GM23248 (cell line): ENCODE measurements at regions not wholly inside any gene's neighbourhood (a gene's known extent, or its start where the extent isn't known, plus 50 kb on each side); places are given as distances from the start of the nearest gene placed in this dataset.

Source experiments
- DNase-seq: peaks from one replicate; pipeline ENCODE4 v3.0.0-alpha.2; 2015
- H2AFZ ChIP-seq: fragments of 200-600 bp; sonication (generic); 2 replicates; pipeline ENCODE4 v1.6.1; 2016; ENCODE audit warnings: antibody characterized with exemption
- H3F3A ChIP-seq: fragments of 200-600 bp; sonication (generic); 2 replicates; pipeline ENCODE4 v1.6.1; 2016; ENCODE audit warnings: mild to moderate bottlenecking, antibody characterized with exemption, mixed run types; ENCODE audit not compliant: insufficient read depth
- H3K27ac ChIP-seq: fragments of 200-600 bp; sonication (generic); 2 replicates; pipeline ENCODE4 v1.5.1; 2016; ENCODE audit warnings: mild to moderate bottlenecking
- H3K27me3 ChIP-seq: fragments of 200-600 bp; sonication (generic); replicated peaks from 2 replicates; pipeline ENCODE4 v1.6.1; 2016; ENCODE audit warnings: mild to moderate bottlenecking; ENCODE audit not compliant: insufficient read depth
- H3K36me3 ChIP-seq: fragments of 200-600 bp; sonication (generic); 2 replicates; pipeline ENCODE4 v1.6.1; 2016; ENCODE audit warnings: low read depth, mild to moderate bottlenecking
- H3K4me1 ChIP-seq: fragments of 200-600 bp; sonication (generic); 2 replicates; pipeline ENCODE4 v1.6.1; 2016; ENCODE audit warnings: mild to moderate bottlenecking; ENCODE audit not compliant: insufficient read depth
- H3K4me2 ChIP-seq: fragments of 200-600 bp; sonication (generic); one replicate; pipeline ENCODE4 v1.6.1; 2016; ENCODE audit warnings: mild to moderate bottlenecking; ENCODE audit not compliant: unreplicated experiment
- H3K4me3 ChIP-seq: fragments of 200-600 bp; sonication (generic); 2 replicates; pipeline ENCODE4 v1.5.1; 2016; ENCODE audit warnings: mild to moderate bottlenecking
- H3K79me2 ChIP-seq: fragments of 200-600 bp; sonication (generic); 2 replicates; pipeline ENCODE4 v1.6.1; 2016; ENCODE audit warnings: mild to moderate bottlenecking; ENCODE audit not compliant: insufficient read depth
- H3K9ac ChIP-seq: fragments of 200-600 bp; sonication (generic); 2 replicates; pipeline ENCODE4 v1.6.1; 2016; ENCODE audit warnings: mild to moderate bottlenecking
- H3K9me2 ChIP-seq: fragments of 200-600 bp; sonication (generic); 2 replicates; pipeline ENCODE4 v1.6.1; 2016; ENCODE audit warnings: mixed run types, mild to moderate bottlenecking, moderate library complexity; ENCODE audit not compliant: insufficient read depth
- H3K9me3 ChIP-seq: fragments of 200-600 bp; sonication (generic); one replicate; pipeline ENCODE4 v1.6.1; 2017; ENCODE audit warnings: low read depth
- H4K20me1 ChIP-seq: fragments of 200-600 bp; sonication (generic); 2 replicates; pipeline ENCODE4 v1.6.0; 2016; ENCODE audit not compliant: insufficient read depth
- EZH2 ChIP-seq: fragments of 200-600 bp; sonication (generic); IDR thresholded peaks from 2 replicates; pipeline ENCODE4 v1.6.1; 2018; ENCODE audit warnings: antibody characterized with exemption, mild to moderate bottlenecking; ENCODE audit not compliant: insufficient read depth, poor library complexity, severe bottlenecking
- EZH2phosphoT487 ChIP-seq: fragments of 200-600 bp; sonication (generic); IDR thresholded peaks from 2 replicates; pipeline ENCODE4 v1.6.1; 2018; ENCODE audit warnings: antibody characterized with exemption, moderate library complexity, mild to moderate bottlenecking, low read depth; ENCODE audit not compliant: insufficient read depth
- WGBS, 2 experiments: methylation state at CpG; one replicate each; pipeline ENCODE4 v1.1.6; 2015 to 2017; ENCODE audit warnings: low lambda C conversion rate in 2 of 2, low coverage in 1 of 2; ENCODE audit errors: missing lambda C conversion rate in 2 of 2; 5-methylcytosine and 5-hydroxymethylcytosine counted together
- in situ Hi-C: fragments of 300-500 bp; cut with MboI; formaldehyde crosslinking; loops from 2 replicates; pipeline ENCODE4 v1.15.0; 2020

- no peaks in the 10 kb centered on the region for H3K4me1 ChIP-seq
- in situ Hi-C loops: no loop called here
- H2AFZ ChIP-seq: no peak overlapping the region
- H3K4me2 ChIP-seq: no peak overlapping the region
- no peaks in the 10 kb centered on the region for H3K9me3 ChIP-seq
- H4K20me1 ChIP-seq: no peaks in the 10 kb centered on the region
- H3K36me3 ChIP-seq: no peaks in the 10 kb centered on the region
- H3K4me3 ChIP-seq: no peak overlapping the region
- H3K27ac ChIP-seq: no peak overlapping the region
- no peaks in the 10 kb centered on the region for H3K79me2 ChIP-seq
- TF ChIP-seq EZH2phosphoT487 (no peak), EZH2 (no peak)
- WGBS, 2 experiments: 36 to 46% methylated on average over 7 of the region's 7 CpGs
- H3K27me3 ChIP-seq: no peaks in the 10 kb centered on the region
- no peak for DNase-seq
- no peaks in the 10 kb centered on the region for H3K9me2 ChIP-seq
- no peaks in the 10 kb centered on the region for H3F3A ChIP-seq
- no peak overlapping the region for H3K9ac ChIP-seq
These were observed 309.3 kb upstream of the MYT1L start for GRCh38 chr2:2640371-2640770.

GRCh38 chr2:2639251-2640139, 308.4 kb upstream of the MYT1L start:
- Histone ChIP-seq H3F3A (no peaks in the 10 kb centered on the region), H3K27me3 (no peaks in the 10 kb centered on the region), H3K9me2 (no peaks in the 10 kb centered on the region), H3K9ac (no peak overlapping the region), H3K36me3 (no peaks in the 10 kb centered on the region), H3K9me3 (no peaks in the 10 kb centered on the region), H3K79me2 (no peaks in the 10 kb centered on the region), H2AFZ (no peak overlapping the region), H3K4me1 (no peaks in the 10 kb centered on the region), H3K4me3 (no peak overlapping the region), H3K4me2 (no peak overlapping the region), H3K27ac (no peak overlapping the region), H4K20me1 (no peaks in the 10 kb centered on the region)
- WGBS, 2 experiments: 33 to 37% methylated on average over 31 of the region's 31 CpGs
- in situ Hi-C loops: no loop called here
- DNase-seq: no peak
- TF ChIP-seq EZH2phosphoT487: no peak
- TF ChIP-seq EZH2: no peak

DNA sequence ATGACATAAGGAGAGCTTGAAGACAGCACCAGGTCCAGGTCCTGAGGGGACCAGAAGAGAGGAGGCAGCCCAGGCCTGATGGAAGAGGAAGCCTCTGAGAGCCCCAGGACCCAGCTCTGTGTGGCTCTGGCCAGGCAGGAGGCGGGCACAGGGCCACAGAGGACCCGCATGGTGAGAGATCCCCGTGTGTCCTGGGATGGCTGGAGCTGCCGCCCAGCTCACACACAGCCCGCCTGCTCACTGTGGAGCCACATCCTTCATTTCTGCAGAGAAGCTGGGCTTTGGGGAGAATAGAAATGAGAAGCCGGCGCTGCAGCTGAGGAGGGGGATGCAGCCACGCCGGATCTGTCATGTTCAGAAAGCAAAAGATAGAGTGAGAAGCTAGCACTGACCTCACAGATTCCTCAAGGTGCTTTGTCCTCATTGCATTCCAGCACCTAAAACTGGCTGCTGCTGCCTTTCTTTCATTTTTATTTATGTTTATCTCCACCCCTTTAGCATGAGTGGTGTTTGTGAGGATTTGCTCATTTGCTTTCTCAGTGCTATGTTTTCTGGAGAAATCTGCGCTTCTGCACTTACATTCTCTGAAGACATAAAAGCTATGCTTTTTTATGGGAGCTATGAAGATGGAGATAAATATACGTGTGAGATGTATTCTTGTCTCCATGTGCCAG, 307.6 kb upstream of the MYT1L start:
- Histone ChIP-seq H4K20me1 (no peaks in the 10 kb centered on the region), H3K9ac (no peak overlapping the region), H3F3A (no peaks in the 10 kb centered on the region), H2AFZ (no peak overlapping the region), H3K27ac (no peak overlapping the region), H3K4me1 (no peaks in the 10 kb centered on the region), H3K9me2 (no peaks in the 10 kb centered on the region), H3K79me2 (no peaks in the 10 kb centered on the region), H3K4me3 (no peak overlapping the region), H3K27me3 (no peaks in the 10 kb centered on the region), H3K4me2 (no peak overlapping the region), H3K36me3 (no peaks in the 10 kb centered on the region), H3K9me3 (no peaks in the 10 kb centered on the region)
- in situ Hi-C loops: no loop called here
- TF ChIP-seq EZH2phosphoT487 (no peak), EZH2 (no peak)
- no peak for DNase-seq
- WGBS, 2 experiments: 24 to 31% methylated on average over 11 of the region's 11 CpGs

DNA sequence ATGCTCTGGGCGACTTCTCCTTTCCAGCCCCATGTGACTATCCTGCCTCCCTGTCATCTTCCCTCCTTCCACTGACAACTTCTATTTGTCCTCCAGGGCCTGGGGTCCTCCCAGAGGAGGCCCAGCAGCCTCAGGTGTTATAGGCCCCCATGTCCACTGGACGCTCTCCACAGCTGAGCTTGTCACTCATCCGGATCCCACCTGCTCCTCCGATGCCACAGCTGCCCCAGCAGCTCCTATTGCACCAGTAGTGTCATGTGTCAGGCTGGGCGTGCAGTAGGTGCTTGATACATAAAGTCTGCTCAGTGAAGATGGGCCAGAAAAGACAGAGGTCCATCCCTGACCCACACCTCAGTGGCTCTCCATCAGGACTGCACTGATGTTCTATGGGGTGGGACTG, 305.7 kb upstream of the MYT1L start:
- WGBS, 2 experiments: 32 to 38% methylated on average over 5 of the region's 5 CpGs
- DNase-seq: no peak
- H3K27me3 ChIP-seq: no peaks in the 10 kb centered on the region
- H4K20me1 ChIP-seq: no peaks in the 10 kb centered on the region
- in situ Hi-C loops: no loop called here
- H3K36me3 ChIP-seq: no peaks in the 10 kb centered on the region
- no peak overlapping the region for H3K27ac ChIP-seq
- H3K4me3 ChIP-seq: no peak overlapping the region
- no peak overlapping the region for H2AFZ ChIP-seq
- H3K9me3 ChIP-seq: no peaks in the 10 kb centered on the region
- H3F3A ChIP-seq: no peaks in the 10 kb centered on the region
- TF ChIP-seq EZH2 (no peak), EZH2phosphoT487 (no peak)
- H3K4me1 ChIP-seq: no peaks in the 10 kb centered on the region
- H3K79me2 ChIP-seq: no peaks in the 10 kb centered on the region
- no peak overlapping the region for H3K4me2 ChIP-seq
- no peak overlapping the region for H3K9ac ChIP-seq
- no peaks in the 10 kb centered on the region for H3K9me2 ChIP-seq
